ENCODE measurements at regions not wholly inside any gene's neighbourhood (a gene's known extent, or its start where the extent isn't known, plus 50 kb on each side); places are given as distances from the start of the nearest gene placed in this dataset.

DNA sequence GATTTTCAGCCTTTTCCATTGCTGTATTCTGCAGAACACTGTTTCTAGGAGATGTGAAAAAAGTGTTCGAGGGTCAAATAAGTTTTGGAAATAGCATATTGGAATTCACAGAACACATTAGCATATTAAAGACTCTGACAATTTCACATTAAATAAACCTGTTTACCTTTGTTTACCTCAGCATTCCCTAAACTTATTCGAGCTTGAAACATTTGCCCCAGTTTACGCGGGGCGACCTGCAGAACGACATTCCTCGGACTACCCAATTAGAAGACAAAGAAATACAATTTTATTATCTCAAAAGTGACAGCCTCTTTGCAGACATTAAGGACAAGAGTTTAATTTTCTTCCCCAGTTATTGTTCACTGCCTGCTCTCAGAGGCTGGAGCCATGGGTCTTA lies 110.3 kb upstream of the NFIB start:
- no peak for DNase-seq (ENCODE audit: low read depth in 1 of 2, low spot score in 1 of 2)
- Histone ChIP-seq H3K27ac (replicated peaks) (no peak overlapping the region), H3K4me3 (replicated peaks; ENCODE audit: insufficient read depth, low read length) (no peak overlapping the region), H3K27me3 (ENCODE audit: insufficient read depth, poor library complexity, severe bottlenecking) (no peaks in the 10 kb centered on the region)
- TF ChIP-seq, protein P1, sequence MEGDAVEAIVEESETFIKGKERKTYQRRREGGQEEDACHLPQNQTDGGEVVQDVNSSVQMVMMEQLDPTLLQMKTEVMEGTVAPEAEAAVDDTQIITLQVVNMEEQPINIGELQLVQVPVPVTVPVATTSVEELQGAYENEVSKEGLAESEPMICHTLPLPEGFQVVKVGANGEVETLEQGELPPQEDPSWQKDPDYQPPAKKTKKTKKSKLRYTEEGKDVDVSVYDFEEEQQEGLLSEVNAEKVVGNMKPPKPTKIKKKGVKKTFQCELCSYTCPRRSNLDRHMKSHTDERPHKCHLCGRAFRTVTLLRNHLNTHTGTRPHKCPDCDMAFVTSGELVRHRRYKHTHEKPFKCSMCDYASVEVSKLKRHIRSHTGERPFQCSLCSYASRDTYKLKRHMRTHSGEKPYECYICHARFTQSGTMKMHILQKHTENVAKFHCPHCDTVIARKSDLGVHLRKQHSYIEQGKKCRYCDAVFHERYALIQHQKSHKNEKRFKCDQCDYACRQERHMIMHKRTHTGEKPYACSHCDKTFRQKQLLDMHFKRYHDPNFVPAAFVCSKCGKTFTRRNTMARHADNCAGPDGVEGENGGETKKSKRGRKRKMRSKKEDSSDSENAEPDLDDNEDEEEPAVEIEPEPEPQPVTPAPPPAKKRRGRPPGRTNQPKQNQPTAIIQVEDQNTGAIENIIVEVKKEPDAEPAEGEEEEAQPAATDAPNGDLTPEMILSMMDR (IDR thresholded peaks at IDR 0.05; ENCODE audit: insufficient read depth, low read length): no peak
- TF ChIP-seq SPI1 (IDR thresholded peaks at IDR 0.05; ENCODE audit: borderline replicate concordance, low read depth) (no peak), GABPA (IDR thresholded peaks at IDR 0.05; ENCODE audit: low read depth) (no peak), POLR2AphosphoS5 (IDR thresholded peaks at IDR 0.05; ENCODE audit: low read depth) (no peak)
- TF ChIP-seq, protein P2, sequence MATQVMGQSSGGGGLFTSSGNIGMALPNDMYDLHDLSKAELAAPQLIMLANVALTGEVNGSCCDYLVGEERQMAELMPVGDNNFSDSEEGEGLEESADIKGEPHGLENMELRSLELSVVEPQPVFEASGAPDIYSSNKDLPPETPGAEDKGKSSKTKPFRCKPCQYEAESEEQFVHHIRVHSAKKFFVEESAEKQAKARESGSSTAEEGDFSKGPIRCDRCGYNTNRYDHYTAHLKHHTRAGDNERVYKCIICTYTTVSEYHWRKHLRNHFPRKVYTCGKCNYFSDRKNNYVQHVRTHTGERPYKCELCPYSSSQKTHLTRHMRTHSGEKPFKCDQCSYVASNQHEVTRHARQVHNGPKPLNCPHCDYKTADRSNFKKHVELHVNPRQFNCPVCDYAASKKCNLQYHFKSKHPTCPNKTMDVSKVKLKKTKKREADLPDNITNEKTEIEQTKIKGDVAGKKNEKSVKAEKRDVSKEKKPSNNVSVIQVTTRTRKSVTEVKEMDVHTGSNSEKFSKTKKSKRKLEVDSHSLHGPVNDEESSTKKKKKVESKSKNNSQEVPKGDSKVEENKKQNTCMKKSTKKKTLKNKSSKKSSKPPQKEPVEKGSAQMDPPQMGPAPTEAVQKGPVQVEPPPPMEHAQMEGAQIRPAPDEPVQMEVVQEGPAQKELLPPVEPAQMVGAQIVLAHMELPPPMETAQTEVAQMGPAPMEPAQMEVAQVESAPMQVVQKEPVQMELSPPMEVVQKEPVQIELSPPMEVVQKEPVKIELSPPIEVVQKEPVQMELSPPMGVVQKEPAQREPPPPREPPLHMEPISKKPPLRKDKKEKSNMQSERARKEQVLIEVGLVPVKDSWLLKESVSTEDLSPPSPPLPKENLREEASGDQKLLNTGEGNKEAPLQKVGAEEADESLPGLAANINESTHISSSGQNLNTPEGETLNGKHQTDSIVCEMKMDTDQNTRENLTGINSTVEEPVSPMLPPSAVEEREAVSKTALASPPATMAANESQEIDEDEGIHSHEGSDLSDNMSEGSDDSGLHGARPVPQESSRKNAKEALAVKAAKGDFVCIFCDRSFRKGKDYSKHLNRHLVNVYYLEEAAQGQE (IDR thresholded peaks at IDR 0.05; ENCODE audit: insufficient replicate concordance, low read depth): no peak

DNA sequence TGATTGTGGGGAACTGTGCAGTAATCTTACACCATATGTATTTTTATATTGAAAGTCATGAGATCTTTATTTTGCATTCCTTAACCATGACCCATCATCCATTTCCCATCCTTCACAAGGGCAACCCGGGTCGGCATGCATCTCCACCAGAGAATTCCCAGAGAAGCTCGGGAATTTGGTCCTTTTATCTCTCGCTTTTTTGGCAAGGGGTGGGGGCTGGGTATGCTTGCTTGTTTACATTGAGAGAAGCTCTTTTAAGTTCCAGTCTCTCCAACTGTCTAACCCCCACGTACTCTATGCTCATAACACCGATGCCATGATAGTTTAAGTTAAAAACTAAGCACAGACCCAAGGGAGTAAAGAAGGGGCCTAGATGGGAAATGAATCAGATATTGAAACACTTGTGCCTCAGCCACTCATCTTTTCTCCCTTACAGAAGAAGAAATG lies 109.9 kb upstream of the NFIB start:
- Histone ChIP-seq H3K27me3 (ENCODE audit: insufficient read depth, poor library complexity, severe bottlenecking) (no peaks in the 10 kb centered on the region), H3K4me3 (replicated peaks; ENCODE audit: insufficient read depth, low read length) (no peak overlapping the region), H3K27ac (replicated peaks) (no peak overlapping the region)
- TF ChIP-seq GABPA (IDR thresholded peaks at IDR 0.05; ENCODE audit: low read depth) (no peak), SPI1 (IDR thresholded peaks at IDR 0.05; ENCODE audit: borderline replicate concordance, low read depth) (no peak), POLR2AphosphoS5 (IDR thresholded peaks at IDR 0.05; ENCODE audit: low read depth) (no peak)
- TF ChIP-seq, protein P2 (IDR thresholded peaks at IDR 0.05; ENCODE audit: insufficient replicate concordance, low read depth): no peak
- TF ChIP-seq, protein P1 (IDR thresholded peaks at IDR 0.05; ENCODE audit: insufficient read depth, low read length): no peak
- no peak for DNase-seq (ENCODE audit: low read depth in 1 of 2, low spot score in 1 of 2)

DNA sequence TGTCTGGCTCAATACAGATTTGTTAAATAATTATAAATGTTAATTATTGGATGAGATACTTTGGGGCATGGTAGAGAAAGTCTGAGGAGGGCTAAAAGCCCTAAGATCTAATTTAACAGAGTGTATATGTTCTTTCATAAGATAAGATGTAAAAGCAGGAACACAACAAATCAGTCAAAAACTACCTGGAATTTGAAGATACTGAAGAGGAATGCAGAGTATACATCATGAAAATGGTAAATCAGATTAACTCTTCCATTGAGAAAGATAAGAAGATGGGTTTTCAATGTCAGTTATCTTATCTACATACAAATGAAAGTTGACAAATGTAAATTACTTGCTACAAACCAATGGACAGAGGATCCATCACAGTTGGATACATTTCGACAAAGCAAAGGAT lies 107.3 kb upstream of the NFIB start:
- Histone ChIP-seq H3K27ac (replicated peaks) (no peak overlapping the region), H3K27me3 (ENCODE audit: insufficient read depth, poor library complexity, severe bottlenecking) (no peaks in the 10 kb centered on the region), H3K4me3 (replicated peaks; ENCODE audit: insufficient read depth, low read length) (no peak overlapping the region)
- TF ChIP-seq GABPA (IDR thresholded peaks at IDR 0.05; ENCODE audit: low read depth): no peak
- no peak for TF ChIP-seq SPI1 (IDR thresholded peaks at IDR 0.05; ENCODE audit: borderline replicate concordance, low read depth)
- no peak for TF ChIP-seq POLR2AphosphoS5 (IDR thresholded peaks at IDR 0.05; ENCODE audit: low read depth)
- TF ChIP-seq, protein P2 (IDR thresholded peaks at IDR 0.05; ENCODE audit: insufficient replicate concordance, low read depth): no peak
- TF ChIP-seq, protein P1 (IDR thresholded peaks at IDR 0.05; ENCODE audit: insufficient read depth, low read length): no peak
- no peak for DNase-seq (ENCODE audit: low read depth in 1 of 2, low spot score in 1 of 2)

Data from HL-60 (cell line).